SU-DHL-6 (cell line): ENCODE measurements at regions not wholly inside any gene's neighbourhood (a gene's known extent, or its start where the extent isn't known, plus 50 kb on each side); places are given as distances from the start of the nearest gene placed in this dataset.

ENCODE experiments used
- H2AFZ ChIP-seq: fragments of 200-600 bp; sonication (generic); 2 replicates; pipeline ENCODE4 v1.6.1; 2014; ENCODE audit warnings: low read depth, mild to moderate bottlenecking, moderate library complexity, mixed read lengths, antibody characterized with exemption, low read length; ENCODE audit not compliant: severe bottlenecking
- H3F3A ChIP-seq: fragments of 200-600 bp; shearing (Covaris generic); 2 replicates; pipeline ENCODE4 v1.6.0; 2016; ENCODE audit warnings: antibody characterized with exemption, mild to moderate bottlenecking; ENCODE audit not compliant: insufficient read depth
- H3K27ac ChIP-seq: fragments of 200-600 bp; sonication (generic); 2 replicates; pipeline ENCODE4 v1.5.1; 2016; ENCODE audit warnings: low read depth, mild to moderate bottlenecking, low read length, moderate library complexity, mixed read lengths
- H3K27me3 ChIP-seq: fragments of 200-600 bp; sonication (generic), shearing (Covaris generic); 2 replicates; pipeline ENCODE4 v1.6.0; 2014; ENCODE audit warnings: mild to moderate bottlenecking, low read length
- H3K36me3 ChIP-seq: fragments of 200-600 bp; sonication (generic); 2 replicates; pipeline ENCODE4 v1.6.1; 2014; ENCODE audit warnings: mild to moderate bottlenecking, low read length, mixed read lengths
- H3K4me2 ChIP-seq: fragments of 300-600, 200-600 bp; shearing (Covaris generic), sonication (generic); 2 replicates; pipeline ENCODE4 v1.6.0; 2014; ENCODE audit warnings: low read length, low read depth, mild to moderate bottlenecking; ENCODE audit not compliant: poor library complexity, severe bottlenecking
- H3K4me3 ChIP-seq: fragments of 200-600 bp; sonication (generic); 2 replicates; pipeline ENCODE4 v1.5.1; 2014; ENCODE audit warnings: antibody characterized with exemption, low read length, mild to moderate bottlenecking, mixed read lengths; ENCODE audit not compliant: insufficient read depth, poor library complexity, severe bottlenecking
- H3K79me2 ChIP-seq: fragments of 200-600 bp; sonication (generic); 2 replicates; pipeline ENCODE4 v1.6.1; 2014; ENCODE audit warnings: mild to moderate bottlenecking, low read length, moderate library complexity; ENCODE audit not compliant: insufficient read depth
- H3K9ac ChIP-seq: fragments of 200-600 bp; sonication (generic); 2 replicates; pipeline ENCODE4 v1.7.0; 2014; ENCODE audit warnings: mild to moderate bottlenecking, low read length
- H3K9me2 ChIP-seq: fragments of 200-600 bp; sonication (generic); replicated peaks from 2 replicates; pipeline ENCODE4 v1.6.1; 2014; ENCODE audit warnings: low read length; ENCODE audit not compliant: insufficient read depth
- H3K9me3 ChIP-seq: fragments of 200-600 bp; sonication (generic); 2 replicates; pipeline ENCODE4 v1.6.1; 2014; ENCODE audit warnings: low read length, mixed read lengths; ENCODE audit not compliant: insufficient read depth
- H4K20me1 ChIP-seq: fragments of 200-600 bp; sonication (generic); 2 replicates; pipeline ENCODE4 v1.6.1; 2014; ENCODE audit warnings: low read depth, mild to moderate bottlenecking, antibody characterized with exemption, low read length, moderate library complexity, mixed read lengths
- EZH2phosphoT487 ChIP-seq: fragments of 200-600 bp; sonication (generic), shearing (Covaris generic); conservative IDR thresholded peaks from 2 replicates; pipeline ENCODE4 v1.6.1; 2018; ENCODE audit warnings: mild to moderate bottlenecking, antibody characterized with exemption, low read length, moderate library complexity, mixed read lengths
- TF ChIP-seq, protein P1 (sequence below): fragments of 200-600 bp; sonication (generic); IDR thresholded peaks from one replicate; pipeline ENCODE4 v1.5.1; 2017; ENCODE audit warnings: antibody characterized with exemption, mild to moderate bottlenecking, low read length, moderate library complexity; ENCODE audit not compliant: insufficient read depth, poor library complexity, severe bottlenecking

DNA sequence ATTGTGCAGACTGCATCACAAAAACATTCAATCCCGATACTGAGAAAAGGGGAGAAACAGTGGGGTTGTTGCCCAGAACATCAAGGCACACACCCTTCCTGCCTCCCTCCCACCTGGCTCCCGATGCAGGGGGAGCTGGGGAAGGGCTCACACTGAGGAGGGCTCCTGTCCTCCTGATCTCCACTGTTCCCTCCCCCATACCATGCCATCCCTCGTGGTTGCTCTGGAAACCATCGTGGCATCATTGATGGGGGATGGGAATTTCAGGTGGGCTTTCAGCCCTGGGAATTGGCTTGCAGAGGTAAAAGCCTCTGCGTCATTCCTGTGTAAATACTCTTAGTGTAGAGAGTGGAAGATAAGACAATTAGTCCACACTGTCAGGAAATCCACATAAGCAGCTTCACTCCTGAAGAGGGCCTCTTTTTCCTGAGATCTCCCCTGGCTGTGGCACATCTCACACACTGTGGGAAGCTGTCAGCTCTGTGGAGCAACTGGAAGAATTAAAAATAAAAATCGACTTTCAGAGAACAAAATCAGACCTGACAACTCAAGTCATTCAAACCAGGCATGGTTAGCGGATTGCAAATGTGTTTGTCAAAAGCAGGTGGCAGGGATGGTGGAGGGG lies 176.0 kb downstream of the CHST1 start:
- Histone ChIP-seq H3K27me3 (no peaks in the 10 kb centered on the region), H3K4me3 (no peak overlapping the region), H4K20me1 (no peaks in the 10 kb centered on the region)

DNA sequence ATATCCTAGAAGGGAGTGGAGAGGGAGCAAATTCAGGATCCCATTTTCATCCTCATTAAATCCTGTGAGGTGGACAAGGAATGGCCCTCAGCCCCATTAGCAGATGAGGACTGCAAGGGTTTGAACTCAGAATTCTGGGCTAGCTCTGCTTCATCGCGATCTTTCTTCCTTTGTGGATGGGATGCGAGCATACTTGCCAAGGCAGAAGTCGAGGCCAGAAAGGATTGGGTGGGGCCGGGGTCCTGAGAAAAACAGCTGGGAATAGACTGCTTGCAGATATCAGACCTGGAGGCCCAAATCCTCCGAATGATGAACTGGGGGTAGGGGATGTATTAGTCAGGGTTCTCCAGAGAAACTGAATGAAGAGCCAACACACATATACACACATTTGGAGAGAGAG lies 179.0 kb downstream of the CHST1 start:
- Histone ChIP-seq H3F3A (no peaks in the 10 kb centered on the region), H3K9me2 (no peaks in the 10 kb centered on the region), H3K4me3 (no peak overlapping the region), H4K20me1 (no peaks in the 10 kb centered on the region), H3K9ac (no peak overlapping the region), H3K36me3 (no peaks in the 10 kb centered on the region), H2AFZ (no peak overlapping the region), H3K4me2 (no peak overlapping the region), H3K79me2 (no peaks in the 10 kb centered on the region), H3K9me3 (no peaks in the 10 kb centered on the region), H3K27ac (no peak overlapping the region), H3K27me3 (no peaks in the 10 kb centered on the region)
- TF ChIP-seq, protein P1, sequence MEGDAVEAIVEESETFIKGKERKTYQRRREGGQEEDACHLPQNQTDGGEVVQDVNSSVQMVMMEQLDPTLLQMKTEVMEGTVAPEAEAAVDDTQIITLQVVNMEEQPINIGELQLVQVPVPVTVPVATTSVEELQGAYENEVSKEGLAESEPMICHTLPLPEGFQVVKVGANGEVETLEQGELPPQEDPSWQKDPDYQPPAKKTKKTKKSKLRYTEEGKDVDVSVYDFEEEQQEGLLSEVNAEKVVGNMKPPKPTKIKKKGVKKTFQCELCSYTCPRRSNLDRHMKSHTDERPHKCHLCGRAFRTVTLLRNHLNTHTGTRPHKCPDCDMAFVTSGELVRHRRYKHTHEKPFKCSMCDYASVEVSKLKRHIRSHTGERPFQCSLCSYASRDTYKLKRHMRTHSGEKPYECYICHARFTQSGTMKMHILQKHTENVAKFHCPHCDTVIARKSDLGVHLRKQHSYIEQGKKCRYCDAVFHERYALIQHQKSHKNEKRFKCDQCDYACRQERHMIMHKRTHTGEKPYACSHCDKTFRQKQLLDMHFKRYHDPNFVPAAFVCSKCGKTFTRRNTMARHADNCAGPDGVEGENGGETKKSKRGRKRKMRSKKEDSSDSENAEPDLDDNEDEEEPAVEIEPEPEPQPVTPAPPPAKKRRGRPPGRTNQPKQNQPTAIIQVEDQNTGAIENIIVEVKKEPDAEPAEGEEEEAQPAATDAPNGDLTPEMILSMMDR: no peak
- no peak for TF ChIP-seq EZH2phosphoT487

More for the DNA sequence above, 176.0 kb downstream of the CHST1 start:
- H3F3A ChIP-seq: no peaks in the 10 kb centered on the region
- no peak overlapping the region for H2AFZ ChIP-seq
- H3K9me3 ChIP-seq: no peaks in the 10 kb centered on the region
- H3K79me2 ChIP-seq: no peaks in the 10 kb centered on the region
- no peaks in the 10 kb centered on the region for H3K36me3 ChIP-seq
- no peak for TF ChIP-seq EZH2phosphoT487
- TF ChIP-seq, protein P1: no peak
- H3K9ac ChIP-seq: no peak overlapping the region
- H3K27ac ChIP-seq: no peak overlapping the region
- no peaks in the 10 kb centered on the region for H3K9me2 ChIP-seq
- H3K4me2 ChIP-seq: no peak overlapping the region

DNA sequence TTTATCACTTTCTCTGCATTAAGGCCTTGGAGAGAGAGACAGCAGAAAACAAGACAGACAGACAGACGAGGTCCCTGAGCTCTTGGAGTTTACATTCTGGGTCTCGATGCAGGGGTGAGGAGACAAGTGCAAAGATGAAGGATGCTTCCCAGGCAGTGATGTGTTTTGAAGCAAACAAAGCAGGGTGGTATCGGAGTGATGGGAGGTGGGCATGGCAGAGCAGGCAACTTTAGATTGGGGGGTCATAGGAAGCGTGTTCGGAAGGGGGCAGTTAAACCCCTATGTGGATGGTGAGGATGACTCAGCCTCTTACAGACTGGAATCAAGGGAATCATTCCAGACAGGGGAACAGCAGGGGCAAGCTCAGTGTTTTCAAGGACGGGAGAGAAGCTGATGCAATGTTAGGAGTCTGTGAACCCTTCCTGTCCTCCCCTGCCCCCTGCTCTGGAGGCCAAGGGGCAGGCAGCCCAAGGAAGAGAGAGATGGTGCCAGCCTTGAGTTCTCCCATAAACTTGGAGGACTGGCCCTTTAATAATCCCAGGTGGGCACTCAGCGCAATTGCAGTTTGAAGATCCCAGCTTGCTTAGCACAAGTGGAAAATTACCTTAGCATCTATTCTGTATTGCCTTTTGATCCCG lies 180.2 kb downstream of the CHST1 start:
- no peak overlapping the region for H3K4me2 ChIP-seq
- no peaks in the 10 kb centered on the region for H3K9me3 ChIP-seq
- H3F3A ChIP-seq: no peaks in the 10 kb centered on the region
- no peaks in the 10 kb centered on the region for H3K36me3 ChIP-seq
- H3K4me3 ChIP-seq: no peak overlapping the region
- no peak overlapping the region for H2AFZ ChIP-seq
- no peaks in the 10 kb centered on the region for H4K20me1 ChIP-seq
- no peak overlapping the region for H3K27ac ChIP-seq
- H3K9me2 ChIP-seq: no peaks in the 10 kb centered on the region
- no peaks in the 10 kb centered on the region for H3K79me2 ChIP-seq
- TF ChIP-seq, protein P1: no peak
- TF ChIP-seq EZH2phosphoT487: no peak
- no peak overlapping the region for H3K9ac ChIP-seq
- H3K27me3 ChIP-seq: no peaks in the 10 kb centered on the region
